ENCODE measurements at regions not wholly inside any gene's neighbourhood (a gene's known extent, or its start where the extent isn't known, plus 50 kb on each side); places are given as distances from the start of the nearest gene placed in this dataset.
A peak's percentile ranks its signal among the peaks of the same experiment; 100 is the strongest.
"Not testable (repeated sequence)": the region's sequence is repeated elsewhere in the genome, so short reads cannot be mapped to it uniquely, and the experiment has no call there.

DNA sequence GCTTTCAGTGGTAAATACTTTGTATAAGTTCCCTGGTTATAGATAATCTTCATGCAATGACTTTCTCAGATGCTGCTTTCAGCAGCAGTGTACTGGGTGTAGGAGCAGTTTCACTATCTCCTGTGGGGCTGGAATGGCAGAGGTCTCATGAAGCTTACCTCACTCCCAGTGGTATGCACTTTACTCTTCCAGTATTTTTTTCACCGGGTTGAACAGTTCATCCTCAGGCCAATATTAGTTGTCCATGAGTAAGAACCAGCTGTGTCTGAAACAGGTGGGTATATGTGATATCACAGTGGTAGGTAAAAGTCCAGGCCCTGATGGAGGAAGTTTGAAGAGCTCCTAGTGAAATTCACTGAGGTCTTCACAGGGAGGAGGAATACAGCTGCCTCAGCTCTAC lies 351.5 kb upstream of the EMCN start:
- no peak overlapping the region for H3K4me3 ChIP-seq
- intact Hi-C loops (cut with DNase I): no loop called here
- FAIRE-seq (no peak), ATAC-seq (no peak), DNase-seq (no peak)
- H3K4me1 ChIP-seq: no peaks in the 10 kb centered on the region
- H3K36me3 ChIP-seq: no peaks in the 10 kb centered on the region
- WGBS, 2 donors: 80 to 88% methylated on average over 1 of the region's 1 CpG
- no peaks in the 10 kb centered on the region for H3K9me3 ChIP-seq
- no peaks in the 10 kb centered on the region for H3K27me3 ChIP-seq
- no peak overlapping the region for H3K27ac ChIP-seq
- TF ChIP-seq CTCF (IDR thresholded peaks at IDR 0.05): no peak

DNA sequence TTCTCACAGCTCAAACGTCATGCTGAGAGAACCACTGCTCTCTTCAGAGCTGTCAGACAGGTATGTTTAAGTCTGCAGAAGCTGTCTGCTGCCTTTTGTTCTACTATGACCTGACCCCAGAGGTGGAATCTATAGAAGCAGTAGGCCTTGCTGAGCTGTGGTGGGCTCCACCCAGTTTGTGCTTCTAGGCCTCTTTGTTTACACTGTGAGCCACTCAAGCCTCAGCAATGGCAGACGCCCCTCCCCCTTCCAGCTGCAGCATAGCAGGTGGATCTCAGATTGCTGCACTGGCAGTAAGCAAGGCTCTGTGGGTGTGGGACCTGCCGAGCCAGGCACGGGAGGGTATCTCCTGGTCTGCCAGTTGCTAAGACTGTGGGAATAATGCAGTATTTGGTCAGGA lies 350.5 kb upstream of the EMCN start:
- H3K4me3 ChIP-seq; H3K36me3 ChIP-seq; ATAC-seq; intact Hi-C loops (cut with DNase I); H3K4me1 ChIP-seq; FAIRE-seq; H3K27me3 ChIP-seq; H3K9me3 ChIP-seq; H3K27ac ChIP-seq: not testable (repeated sequence)
- peak in 1 of 6 donors; percentile 11 for DNase-seq
- WGBS, 2 donors: 7 to 28% methylated on average over 4 of the region's 4 CpGs

GRCh38 chr4:100852326-100852725 lies 334.5 kb upstream of the EMCN start:
- Histone ChIP-seq H3K27me3 (no peaks in the 10 kb centered on the region), H3K4me3 (no peak overlapping the region), H3K36me3 (no peaks in the 10 kb centered on the region), H3K4me1 (no peaks in the 10 kb centered on the region), H3K9me3 (no peaks in the 10 kb centered on the region), H3K27ac (no peak overlapping the region)
- ATAC-seq (no peak), DNase-seq (no peak), FAIRE-seq (no peak)
- 69 to 78% methylated on average over 1 of the region's 1 CpG for WGBS, 2 donors
- intact Hi-C loops (cut with DNase I): no loop called here
- TF ChIP-seq CTCF (IDR thresholded peaks at IDR 0.05): no peak

DNA sequence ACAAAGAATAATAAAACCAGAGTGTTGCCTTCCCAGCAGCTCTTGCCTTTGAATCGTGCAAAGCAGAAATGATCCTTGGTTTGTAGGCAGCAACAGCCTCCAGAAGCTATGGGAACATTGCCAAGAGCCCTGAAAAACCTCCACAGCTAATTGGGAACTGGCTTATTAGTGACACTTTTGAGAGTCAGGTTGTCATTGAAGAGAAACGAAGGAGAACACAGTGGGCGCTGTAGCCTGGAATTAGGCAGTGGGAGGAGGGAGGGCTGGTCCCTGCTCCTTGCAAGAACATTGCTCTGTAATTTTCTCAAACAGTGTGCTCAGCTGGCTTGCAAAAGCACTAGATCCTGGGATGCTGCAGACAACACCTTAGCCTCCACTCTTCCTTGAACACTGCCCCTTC lies 331.5 kb upstream of the EMCN start:
- intact Hi-C loops (cut with DNase I): no loop called here
- no peak for DNase-seq
- no peaks in the 10 kb centered on the region for H3K36me3 ChIP-seq
- no peaks in the 10 kb centered on the region for H3K27me3 ChIP-seq
- TF ChIP-seq CTCF (IDR thresholded peaks at IDR 0.05): no peak
- H3K9me3 ChIP-seq: no peaks in the 10 kb centered on the region
- 55 to 61% methylated on average over 3 of the region's 3 CpGs for WGBS, 2 donors
- H3K27ac ChIP-seq: no peak overlapping the region
- no peak for ATAC-seq
- H3K4me1 ChIP-seq: no peaks in the 10 kb centered on the region
- H3K4me3 ChIP-seq: no peak overlapping the region
- no peak for FAIRE-seq

GRCh38 chr4:100848841-100849240 lies 331.0 kb upstream of the EMCN start:
- H3K27me3 ChIP-seq: no peaks in the 10 kb centered on the region
- DNase-seq (no peak), FAIRE-seq (no peak), ATAC-seq (no peak)
- H3K4me1 ChIP-seq: no peaks in the 10 kb centered on the region
- H3K9me3 ChIP-seq: no peaks in the 10 kb centered on the region
- H3K4me3 ChIP-seq: no peak overlapping the region
- no peak overlapping the region for H3K27ac ChIP-seq
- no peaks in the 10 kb centered on the region for H3K36me3 ChIP-seq
- 79% methylated on average over 2 of the region's 2 CpGs for whole genome bisulfite sequencing, 2 donors
- intact Hi-C loops (cut with DNase I): no loop called here
- TF ChIP-seq CTCF (IDR thresholded peaks at IDR 0.05): no peak

DNA sequence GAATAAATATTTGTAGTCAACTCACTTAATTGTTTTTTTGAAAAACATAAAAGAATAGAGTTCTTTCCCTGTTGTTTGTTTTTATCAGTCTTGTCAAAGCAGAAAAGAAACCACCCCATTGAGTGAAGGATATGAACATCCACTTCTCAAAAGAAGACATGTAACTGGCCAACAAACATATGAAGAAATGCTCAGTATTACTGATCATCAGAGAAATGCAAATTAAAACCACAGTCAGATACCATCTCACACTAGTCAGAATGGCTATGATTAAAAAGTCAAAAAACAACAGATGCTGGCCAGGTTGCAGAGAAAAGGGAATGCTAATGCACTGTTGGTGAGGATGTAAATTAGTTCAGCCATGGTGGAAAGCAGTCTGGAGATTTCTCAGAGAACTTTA lies 326.1 kb upstream of the EMCN start:
- intact Hi-C loops (cut with DNase I): no loop called here
- no peak overlapping the region for H3K27ac ChIP-seq
- no peaks in the 10 kb centered on the region for H3K9me3 ChIP-seq
- no peak for ATAC-seq
- no peak overlapping the region for H3K4me3 ChIP-seq
- no peak for FAIRE-seq
- H3K36me3 ChIP-seq: no peaks in the 10 kb centered on the region
- no peak for TF ChIP-seq CTCF (IDR thresholded peaks at IDR 0.05)
- H3K4me1 ChIP-seq: no peaks in the 10 kb centered on the region
- DNase-seq: no peak
- H3K27me3 ChIP-seq: no peaks in the 10 kb centered on the region
